H1 (cell line): ENCODE measurements at regions not wholly inside any gene's neighbourhood (a gene's known extent, or its start where the extent isn't known, plus 50 kb on each side); places are given as distances from the start of the nearest gene placed in this dataset.

Experiments used
- CTCF ChIA-PET: fragments of 300-600 bp; sonication (Branson Sonifier 250); formaldehyde crosslinking; loops from one replicate; lab custom pipeline; 2021; ENCODE audit not compliant: partially characterized antibody; lab: Charles Lee
- POLR2A ChIA-PET: fragments of 300-600 bp; sonication (Branson Sonifier 250); formaldehyde crosslinking; loops from one replicate; lab custom pipeline; 2021; ENCODE audit warnings: inconsistent platforms; ENCODE audit not compliant: partially characterized antibody; lab: Charles Lee
- DNase-seq, 2 experiments: peaks; one replicate each; pipeline versions ENCODE4 v3.0.0 to v3.0.0-alpha.2; 2010 to 2022; ENCODE audit warnings: low spot score in 2 of 2, low read depth in 1 of 2, mixed read lengths in 1 of 2
- FAIRE-seq: peaks from 2 replicates; lab custom pipeline; 2011; peaks lifted over from hg19 to GRCh38; lab: Jason Lieb, UNC
- H2AFZ ChIP-seq: 2 replicates; pipeline ENCODE4 v1.8.1; 2012; ENCODE audit warnings: low read length, inconsistent platforms
- H2AK5ac ChIP-seq: 2 replicates; pipeline ENCODE4 v1.6.1; 2013; ENCODE audit warnings: low read depth, low read length
- H2BK120ac ChIP-seq: replicated peaks from 2 replicates; pipeline ENCODE3; 2013; ENCODE audit warnings: low read depth, low read length, inconsistent platforms
- H2BK12ac ChIP-seq: 2 replicates; pipeline ENCODE4 v1.6.1; 2013; ENCODE audit warnings: low read depth, low read length
- H2BK15ac ChIP-seq: 2 replicates; pipeline ENCODE4 v1.6.1; 2013; ENCODE audit warnings: low read length
- H2BK20ac ChIP-seq: 2 replicates; pipeline ENCODE4 v1.6.1; 2013; ENCODE audit warnings: low read length
- H2BK5ac ChIP-seq: 2 replicates; pipeline ENCODE4 v1.6.1; 2013; ENCODE audit warnings: low read depth, low read length
- H3K14ac ChIP-seq: 2 replicates; pipeline ENCODE4 v1.6.1; 2013; ENCODE audit warnings: inconsistent platforms; ENCODE audit not compliant: insufficient read length
- H3K18ac ChIP-seq: 2 replicates; pipeline ENCODE4 v1.6.1; 2013; ENCODE audit warnings: low read length; ENCODE audit errors: extremely low read depth
- H3K23ac ChIP-seq: 2 replicates; pipeline ENCODE4 v1.6.1; 2013; ENCODE audit warnings: inconsistent platforms; ENCODE audit not compliant: insufficient read length
- H3K23me2 ChIP-seq: 2 replicates; pipeline ENCODE4 v1.6.1; 2013; ENCODE audit warnings: low read depth, low read length
- H3K27ac ChIP-seq: 2 replicates; pipeline ENCODE4 v1.6.1; 2011; ENCODE audit warnings: low read depth, low read length, inconsistent platforms
- H3K27me3 ChIP-seq, 4 experiments: replicated peaks in 1 of 4; 1 replicate in 1 of 4; 2 replicates in 3 of 4; pipeline versions ENCODE4 v1.6.1 to v1.8.1; 2011 to 2013; ENCODE audit warnings: low read length in 3 of 4, mild to moderate bottlenecking in 3 of 4, inconsistent platforms in 2 of 4, mixed read lengths in 2 of 4, moderate library complexity in 1 of 4; ENCODE audit not compliant: control insufficient read depth in 3 of 4, insufficient read depth in 3 of 4; ENCODE audit errors: extremely low read depth in 1 of 4
- H3K36me3 ChIP-seq, 4 experiments: 2 replicates each; pipeline versions ENCODE4 v1.6.1 to v1.8.1; 2011 to 2013; ENCODE audit warnings: mild to moderate bottlenecking in 4 of 4, low read length in 3 of 4, moderate library complexity in 2 of 4, control low read depth in 1 of 4, inconsistent platforms in 1 of 4; ENCODE audit not compliant: insufficient read depth in 4 of 4, control insufficient read depth in 2 of 4
- H3K4ac ChIP-seq: replicated peaks from 2 replicates; pipeline ENCODE3; 2013; ENCODE audit warnings: low read length, low read depth, mixed read lengths, inconsistent platforms; ENCODE audit not compliant: insufficient read length
- H3K4me1 ChIP-seq, 4 experiments: replicated peaks in 1 of 4; 1 replicate in 1 of 4; 2 replicates in 3 of 4; pipeline versions ENCODE4 v1.6.1 to v1.8.1; 2011 to 2013; ENCODE audit warnings: low read length in 3 of 4, inconsistent platforms in 2 of 4, mixed read lengths in 1 of 4; ENCODE audit not compliant: insufficient read depth in 4 of 4, control insufficient read depth in 3 of 4
- H3K4me2 ChIP-seq, 2 experiments: 2 replicates each; pipeline versions ENCODE4 v1.6.1 to v1.8.1; 2011 to 2013; ENCODE audit warnings: low read depth in 2 of 2, low read length in 2 of 2, control low read depth in 1 of 2, inconsistent platforms in 1 of 2, mild to moderate bottlenecking in 1 of 2; ENCODE audit not compliant: insufficient read depth in 1 of 2
- H3K4me3 ChIP-seq, 4 experiments: fragments of 200-600, 300-600 bp in 1 of 4; sonication (generic), shearing (Covaris generic), sonication (Bioruptor Twin) in 1 of 4; 2 replicates each; pipeline versions ENCODE4 v1.5.1 to v1.8.1; 2011 to 2016; ENCODE audit warnings: low read length in 4 of 4, low read depth in 3 of 4, control low read depth in 2 of 4, inconsistent platforms in 2 of 4, mild to moderate bottlenecking in 2 of 4, mixed read lengths in 1 of 4, moderate library complexity in 1 of 4; ENCODE audit not compliant: insufficient read depth in 2 of 4; ENCODE audit errors: extremely low read depth in 1 of 4
- H3K56ac ChIP-seq: replicated peaks from 2 replicates; pipeline ENCODE3; 2013; ENCODE audit warnings: low read depth, mild to moderate bottlenecking, mixed read lengths, low read length, inconsistent platforms; ENCODE audit not compliant: insufficient read length
- H3K79me1 ChIP-seq: 2 replicates; pipeline ENCODE4 v1.6.1; 2013; ENCODE audit warnings: low read depth, low read length, control low read depth
- H3K79me2 ChIP-seq, 2 experiments: 2 replicates each; pipeline versions ENCODE4 v1.6.1 to v1.8.1; 2012 to 2013; ENCODE audit warnings: low read length in 2 of 2, mild to moderate bottlenecking in 2 of 2, inconsistent platforms in 1 of 2; ENCODE audit not compliant: insufficient read depth in 2 of 2, control insufficient read depth in 1 of 2
- H3K9ac ChIP-seq, 4 experiments: replicated peaks in 1 of 4; 1 replicate in 1 of 4; 2 replicates in 3 of 4; pipeline versions ENCODE4 v1.6.1 to v1.8.1; 2011 to 2013; ENCODE audit warnings: low read depth in 3 of 4, low read length in 3 of 4, control low read depth in 2 of 4, mild to moderate bottlenecking in 2 of 4, moderate library complexity in 2 of 4, inconsistent platforms in 1 of 4; ENCODE audit errors: extremely low read depth in 1 of 4
- H3K9me3 ChIP-seq, 2 experiments: 2 replicates each; pipeline versions ENCODE4 v1.6.1 to v1.8.1; 2012 to 2013; ENCODE audit warnings: mild to moderate bottlenecking in 2 of 2, moderate library complexity in 2 of 2, control low read depth in 1 of 2, inconsistent platforms in 1 of 2, low read depth in 1 of 2, low read length in 1 of 2, mixed read lengths in 1 of 2; ENCODE audit not compliant: insufficient read depth in 2 of 2
- H4K20me1 ChIP-seq, 2 experiments: replicated peaks in 1 of 2; 2 replicates each; pipeline versions ENCODE3 to v1.8.1; 2011 to 2013; ENCODE audit warnings: inconsistent platforms in 2 of 2, low read length in 2 of 2, mild to moderate bottlenecking in 1 of 2; ENCODE audit not compliant: insufficient read depth in 2 of 2, control insufficient read depth in 1 of 2
- H4K5ac ChIP-seq: 2 replicates; pipeline ENCODE4 v1.6.1; 2013; ENCODE audit warnings: low read length, low read depth, mixed read lengths, inconsistent platforms; ENCODE audit not compliant: insufficient read length
- H4K8ac ChIP-seq: 2 replicates; pipeline ENCODE4 v1.8.0; 2013; ENCODE audit warnings: mild to moderate bottlenecking, moderate library complexity, low read length, inconsistent platforms; ENCODE audit not compliant: insufficient read depth; ENCODE audit errors: extremely low read depth
- H4K91ac ChIP-seq: replicated peaks from 2 replicates; pipeline ENCODE3; 2013; ENCODE audit warnings: low read length, mixed read lengths, inconsistent platforms; ENCODE audit not compliant: insufficient read length
- CTCF ChIP-seq, 3 experiments: IDR thresholded peaks; 1 replicate in 2 of 3; 2 replicates in 1 of 3; pipeline versions ENCODE4 v1.5.1 to v1.6.1; 2011; ENCODE audit warnings: low read length in 3 of 3, mild to moderate bottlenecking in 3 of 3, inconsistent platforms in 2 of 3, low read depth in 1 of 3, moderate library complexity in 1 of 3; ENCODE audit not compliant: insufficient read depth in 1 of 3; ENCODE audit errors: control extremely low read depth in 1 of 3
- POU5F1 ChIP-seq: IDR thresholded peaks from 2 replicates; pipeline ENCODE4 v1.6.1; 2011; ENCODE audit warnings: low read depth, mild to moderate bottlenecking, low read length, moderate library complexity
- RAD21 ChIP-seq, 2 experiments: IDR thresholded peaks in 1 of 2; conservative IDR thresholded peaks in 1 of 2; 2 replicates each; pipeline ENCODE4 v1.6.1; 2011; ENCODE audit warnings: low read depth in 2 of 2, low read length in 2 of 2, improper control_type of control experiment in 1 of 2, inconsistent platforms in 1 of 2, mild to moderate bottlenecking in 1 of 2, moderate library complexity in 1 of 2
- SP2 ChIP-seq: IDR thresholded peaks from 2 replicates; pipeline ENCODE4 v1.6.1; 2012; ENCODE audit warnings: mild to moderate bottlenecking, low read length, inconsistent platforms
- SRF ChIP-seq: IDR thresholded peaks from 2 replicates; pipeline ENCODE4 v1.6.1; 2011; ENCODE audit warnings: mild to moderate bottlenecking, low read depth, low read length, moderate library complexity
- WGBS, 2 experiments: shearing (Covaris generic) in 1 of 2; methylation state at CpG; one replicate each; pipeline versions ENCODE4 v1.1.6 to v1.1.7; 2013 to 2015; ENCODE audit warnings: low lambda C conversion rate in 2 of 2, mixed read lengths in 2 of 2, inconsistent platforms in 1 of 2, low coverage in 1 of 2, missing lambda C conversion rate in 1 of 2; ENCODE audit not compliant: insufficient replicate concordance in 2 of 2, insufficient coverage in 1 of 2, insufficient read length in 1 of 2; ENCODE audit errors: extremely low coverage in 1 of 2, missing lambda C conversion rate in 1 of 2; 5-methylcytosine and 5-hydroxymethylcytosine counted together

GRCh38 chr22:49394116-49394785, 433.4 kb downstream of the BRD1 start:
- H3K4me1 ChIP-seq, result no peaks in the 10 kb centered on the region; a peak in 2 of 7 replicates
- 88% methylated on average over 7 of the region's 7 CpGs; no CpG with 5 or more reads in 1 of the 2 experiments for WGBS, 2 experiments
- no peak overlapping the region for H3K18ac ChIP-seq
- H3K4ac ChIP-seq, result peak overlapping the region; percentile 17
- H2AFZ ChIP-seq, result no peak overlapping the region
- no peak overlapping the region for H2BK120ac ChIP-seq
- CTCF ChIA-PET, result interaction anchor here (0.6 to 1.6 kb wide), 3 partner anchors 80 to 154 kb away, joined by 3 to 4 read pairs (median 3); no protein-coding TSS in a partner anchor
- H3K9me3 ChIP-seq, result no peaks in the 10 kb centered on the region
- H3K79me2 ChIP-seq, result no peaks in the 10 kb centered on the region
- no peaks in the 10 kb centered on the region for H3K79me1 ChIP-seq
- H2BK15ac ChIP-seq, result no peak overlapping the region
- H2BK20ac ChIP-seq, result 0 out of 2 replicates have a peak overlapping the region, but pooled peaks have one; percentile 32
- no peak overlapping the region for H4K8ac ChIP-seq
- no peak overlapping the region for H2BK12ac ChIP-seq
- FAIRE-seq, result no peak
- TF ChIP-seq RAD21 (IDR thresholded peaks at IDR 0.05 in 1 of 2, conservative IDR thresholded peaks at IDR 0.05 in 1 of 2; ENCODE audit: low read depth in 2 of 2, low read length in 2 of 2), result peak; percentile 7 to 27; a peak in 1 of 4 replicates
- no peak for TF ChIP-seq POU5F1
- TF ChIP-seq SRF, result no peak
- peak in 2 of 3 experiments; percentile 1 to 26; a peak in 2 of 4 replicates for TF ChIP-seq CTCF (IDR thresholded peaks at IDR 0.05; ENCODE audit: control extremely low read depth in 1 of 3, insufficient read depth in 1 of 3, low read depth in 1 of 3, low read length in 3 of 3)
- no peak for TF ChIP-seq SP2
- H2BK5ac ChIP-seq, result no peak overlapping the region
- no peak overlapping the region for H4K91ac ChIP-seq
- H3K36me3 ChIP-seq, result no peaks in the 10 kb centered on the region
- POLR2A ChIA-PET, result no interaction called here
- H4K5ac ChIP-seq, result no peak overlapping the region
- H3K23me2 ChIP-seq, result peaks cover 1% of the 10 kb centered on the region; the same call in 1 of the 2 replicates
- peaks cover 0 to 2% of the 10 kb centered on the region in 2 experiments for H4K20me1 ChIP-seq
- no peak overlapping the region for H3K9ac ChIP-seq
- no peak overlapping the region for H3K56ac ChIP-seq
- no peak overlapping the region for H3K4me3 ChIP-seq
- no peak overlapping the region for H3K23ac ChIP-seq
- no peak overlapping the region for H2AK5ac ChIP-seq
- DNase-seq, result no peak
- no peak overlapping the region for H3K4me2 ChIP-seq
- H3K27me3 ChIP-seq, result no peaks in the 10 kb centered on the region
- H3K14ac ChIP-seq, result no peak overlapping the region
- H3K27ac ChIP-seq, result no peak overlapping the region
